ENCODE measurements at regions not wholly inside any gene's neighbourhood (a gene's known extent, or its start where the extent isn't known, plus 50 kb on each side); places are given as distances from the start of the nearest gene placed in this dataset. TPM values are rescaled to one million over a fixed set of nuclear protein-coding genes. Genes with fewer than 3 reads are reported as not detected.

GRCh38 chr4:1459081-1459721, 53.0 kb upstream of the NKX1-1 start:
- peaks cover 12% of the 10 kb centered on the region for H3K4me1 ChIP-seq
- no peaks in the 10 kb centered on the region for H3K36me3 ChIP-seq
- H3F3A ChIP-seq (ENCODE audit: low read depth), result no peaks in the 10 kb centered on the region
- H3K4me3 ChIP-seq, result no peak overlapping the region
- H3K4me3 Mint-ChIP-seq, result no peak overlapping the region
- H3K27me3 Mint-ChIP-seq (ENCODE audit: insufficient read depth, low read depth), result peaks cover 11% of the 10 kb centered on the region
- peaks cover 17% of the 10 kb centered on the region for H3K4me1 Mint-ChIP-seq
- no peak overlapping the region for H2AFZ ChIP-seq (replicated peaks)
- no peaks in the 10 kb centered on the region for H4K20me1 ChIP-seq (ENCODE audit: low read depth)
- no peaks in the 10 kb centered on the region for H3K79me2 ChIP-seq (ENCODE audit: low read depth)
- DNase-seq (ENCODE audit: low spot score), result no peak
- peak overlapping the region; percentile 42 for H3K4me2 ChIP-seq
- TF ChIP-seq CTCF (IDR thresholded peaks at IDR 0.05) (no peak), EZH2 (IDR thresholded peaks at IDR 0.05) (no peak), EZH2phosphoT487 (IDR thresholded peaks at IDR 0.05) (no peak)
- peaks cover 4% of the 10 kb centered on the region for H3K9me3 Mint-ChIP-seq
- H3K36me3 Mint-ChIP-seq, result no peaks in the 10 kb centered on the region
- H3K27me3 ChIP-seq, result peaks cover 14% of the 10 kb centered on the region
- no peak overlapping the region for H3K27ac Mint-ChIP-seq
- H3K27ac ChIP-seq, result no peak overlapping the region
- no peaks in the 10 kb centered on the region for H3K9me3 ChIP-seq (ENCODE audit: low read depth)
- H3K9ac ChIP-seq, result no peak overlapping the region

- no peak overlapping the region for H3K4me3 Mint-ChIP-seq
- no peak overlapping the region for H3K27ac ChIP-seq
- no peak overlapping the region for H3K4me2 ChIP-seq
- peaks cover 17% of the 10 kb centered on the region for H3K4me1 Mint-ChIP-seq
- H3K27me3 ChIP-seq, result peaks cover 14% of the 10 kb centered on the region
- H3F3A ChIP-seq (ENCODE audit: low read depth), result no peaks in the 10 kb centered on the region
- H2AFZ ChIP-seq (replicated peaks), result no peak overlapping the region
- H3K4me3 ChIP-seq, result no peak overlapping the region
- H3K4me1 ChIP-seq, result peaks cover 12% of the 10 kb centered on the region
- peaks cover 9% of the 10 kb centered on the region for H3K9me3 Mint-ChIP-seq
- H3K79me2 ChIP-seq (ENCODE audit: low read depth), result no peaks in the 10 kb centered on the region
- peaks cover 13% of the 10 kb centered on the region for H3K27me3 Mint-ChIP-seq (ENCODE audit: insufficient read depth, low read depth)
- no peak overlapping the region for H3K27ac Mint-ChIP-seq
- no peak for DNase-seq (ENCODE audit: low spot score)
- no peak overlapping the region for H3K9ac ChIP-seq
- no peaks in the 10 kb centered on the region for H3K9me3 ChIP-seq (ENCODE audit: low read depth)
- H3K36me3 Mint-ChIP-seq, result no peaks in the 10 kb centered on the region
- H4K20me1 ChIP-seq (ENCODE audit: low read depth), result no peaks in the 10 kb centered on the region
- H3K36me3 ChIP-seq, result no peaks in the 10 kb centered on the region
- no peak for TF ChIP-seq EZH2 (IDR thresholded peaks at IDR 0.05)
- no peak for TF ChIP-seq CTCF (IDR thresholded peaks at IDR 0.05)
- no peak for TF ChIP-seq EZH2phosphoT487 (IDR thresholded peaks at IDR 0.05)
Measured at GRCh38 chr4:1458581-1458980, 52.3 kb upstream of the NKX1-1 start.

Small RNAs in the stretch of these regions (small RNA-seq; reads per million reads assigned to genes)
- gene AC147067.2, result not detected

All from neural progenitor cell (in vitro differentiated cells).